UCSD-AML1 (cell line): ENCODE measurements at regions not wholly inside any gene's neighbourhood (a gene's known extent, or its start where the extent isn't known, plus 50 kb on each side); places are given as distances from the start of the nearest gene placed in this dataset.
"Not testable (repeated sequence)": the region's sequence is repeated elsewhere in the genome, so short reads cannot be mapped to it uniquely, and the experiment has no call there.

ENCODE experiments used
- DNase-seq: peaks from one replicate; lab custom pipeline; 2025; ENCODE audit not compliant: unreplicated experiment; lab: John Stamatoyannopoulos, UW

GRCh38 chr12:111249018-111249370, 119.9 kb downstream of the PHETA1 start:
- no peak for DNase-seq

DNA sequence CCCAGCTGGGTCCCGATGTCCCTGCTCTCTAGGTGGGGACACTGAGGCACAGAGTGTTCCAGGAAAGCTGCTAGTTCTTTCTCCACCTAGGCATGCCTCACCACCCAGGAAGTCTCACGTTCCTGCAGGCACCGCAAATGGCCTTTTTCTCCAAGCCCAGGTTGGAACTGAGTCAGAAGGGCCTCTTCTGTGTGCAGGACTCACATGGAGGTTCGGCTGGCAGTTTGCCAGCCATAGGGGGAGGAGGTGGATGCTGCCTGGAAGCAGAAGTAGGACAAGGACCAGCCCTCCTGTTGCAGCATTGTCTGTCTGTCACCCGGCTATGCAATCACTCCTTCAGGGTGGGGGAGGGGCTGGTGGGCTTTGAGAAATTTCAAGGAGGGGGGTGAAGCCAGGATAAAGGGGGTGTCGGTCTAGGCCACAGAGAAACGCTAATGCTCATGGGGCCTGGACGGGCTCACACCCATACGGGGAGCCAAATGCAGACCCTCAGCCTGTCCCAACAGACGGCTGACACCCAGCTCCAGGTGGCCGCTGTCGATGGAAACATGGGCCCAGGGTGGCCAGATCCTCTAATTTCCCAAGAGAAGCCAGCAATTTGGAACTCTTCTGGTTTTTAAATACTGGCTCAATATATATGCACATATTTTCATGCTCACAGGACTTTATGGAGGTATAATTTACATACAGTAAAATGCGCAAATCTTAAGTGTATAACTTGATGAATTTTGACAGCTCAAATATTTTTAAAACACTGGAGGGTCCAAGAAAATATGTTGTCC, 120.5 kb downstream of the PHETA1 start:
- DNase-seq = no peak

DNA sequence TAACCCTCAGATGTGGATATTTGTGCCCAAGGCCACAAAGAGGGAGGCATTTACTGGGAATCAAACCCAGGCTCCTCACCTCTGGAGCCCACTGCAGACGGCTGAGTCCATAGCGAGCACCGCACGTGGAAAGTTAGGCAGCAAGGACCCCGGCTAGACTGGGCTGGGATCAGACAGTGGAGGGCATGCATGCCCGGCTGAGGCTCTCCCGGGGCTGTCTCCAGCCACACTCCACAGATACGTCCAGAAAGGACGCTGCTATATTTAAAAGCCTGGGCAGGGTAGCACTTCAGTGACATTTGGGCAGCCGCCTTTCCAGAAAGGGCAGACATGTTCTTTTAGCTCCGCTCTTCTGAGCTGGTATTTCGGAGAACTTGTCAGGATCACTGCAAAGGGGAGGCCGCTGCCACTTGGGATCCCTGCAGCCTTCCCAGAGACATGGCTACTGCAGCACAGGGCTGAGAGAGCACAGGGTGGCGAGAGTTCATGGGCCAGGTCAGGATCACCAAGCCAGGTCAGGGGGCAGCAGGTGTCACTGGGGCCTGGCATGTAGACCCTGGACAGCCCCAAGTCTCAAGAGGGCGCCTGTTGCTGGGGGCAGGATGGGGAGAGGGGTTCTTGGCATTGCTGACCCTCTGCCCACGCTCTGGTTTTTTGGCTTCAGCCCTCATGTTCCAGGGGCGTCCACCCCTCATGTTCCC, 121.7 kb downstream of the PHETA1 start:
- no peak for DNase-seq

DNA sequence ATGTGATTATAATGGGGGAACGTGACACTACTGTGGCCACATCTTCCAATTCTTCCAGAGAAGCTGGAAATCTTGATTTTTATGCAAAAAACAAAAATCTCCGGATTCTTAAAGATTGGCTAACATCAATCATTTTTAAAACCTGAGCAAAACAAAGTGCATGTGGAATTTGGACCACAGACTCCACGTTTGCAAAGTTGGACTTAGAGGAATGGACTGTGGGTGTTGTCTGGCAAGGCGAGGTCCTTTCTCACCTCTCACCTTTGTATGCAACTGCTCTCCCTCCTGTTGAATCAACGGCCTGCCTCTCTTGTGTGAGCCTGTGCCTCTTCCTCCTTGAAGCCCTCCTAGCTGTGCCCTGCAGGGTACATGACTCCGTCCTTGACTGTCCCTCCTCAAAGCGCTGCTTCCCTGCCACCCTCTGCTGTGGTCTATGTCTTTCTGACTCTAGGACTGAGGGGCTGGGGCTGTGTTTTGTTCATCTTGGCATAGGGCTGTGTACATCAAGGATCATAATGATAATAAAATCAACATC, 122.4 kb downstream of the PHETA1 start:
- no peak for DNase-seq

DNA sequence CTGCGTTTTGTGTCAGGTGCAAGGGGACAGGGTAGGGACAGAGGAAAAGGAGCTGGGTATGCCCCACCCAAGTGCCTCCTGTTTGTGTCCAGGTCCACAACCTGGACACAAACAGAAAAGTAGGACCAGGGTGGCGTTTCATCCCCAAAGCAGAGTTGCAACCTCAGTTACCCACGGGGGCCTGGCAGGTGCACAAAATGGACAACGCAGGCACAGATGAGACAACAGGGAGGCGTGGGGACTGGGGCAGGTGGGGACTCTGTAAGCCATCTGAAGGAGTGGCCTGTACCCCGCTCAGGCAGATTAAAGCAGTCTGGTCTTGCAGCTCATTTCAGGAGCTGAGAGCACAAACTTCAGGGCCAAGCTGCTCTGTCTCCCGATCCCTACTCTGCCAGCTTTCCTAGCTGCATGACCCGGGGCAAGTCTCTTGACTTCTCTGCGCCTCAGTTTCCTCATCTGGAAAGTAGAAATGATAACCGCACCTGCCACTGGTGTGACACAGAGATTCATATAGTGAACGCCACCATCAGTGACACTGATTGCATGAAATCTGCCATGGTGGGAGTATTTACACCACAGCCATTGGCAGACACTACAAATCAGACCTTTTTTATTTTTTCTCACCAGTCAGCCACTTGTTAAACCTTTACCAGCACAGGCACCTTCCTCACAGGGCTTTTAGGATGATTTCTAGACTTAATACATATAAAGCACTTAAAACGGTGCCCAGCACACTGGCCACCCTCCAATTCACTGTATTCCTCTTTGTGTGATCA, 123.0 kb downstream of the PHETA1 start:
- DNase-seq = no peak

GRCh38 chr12:111244673-111245072, 124.2 kb downstream of the PHETA1 start:
- DNase-seq = no peak

GRCh38 chr12:111242817-111243216, 126.1 kb downstream of the PHETA1 start:
- not testable (repeated sequence) for DNase-seq

DNA sequence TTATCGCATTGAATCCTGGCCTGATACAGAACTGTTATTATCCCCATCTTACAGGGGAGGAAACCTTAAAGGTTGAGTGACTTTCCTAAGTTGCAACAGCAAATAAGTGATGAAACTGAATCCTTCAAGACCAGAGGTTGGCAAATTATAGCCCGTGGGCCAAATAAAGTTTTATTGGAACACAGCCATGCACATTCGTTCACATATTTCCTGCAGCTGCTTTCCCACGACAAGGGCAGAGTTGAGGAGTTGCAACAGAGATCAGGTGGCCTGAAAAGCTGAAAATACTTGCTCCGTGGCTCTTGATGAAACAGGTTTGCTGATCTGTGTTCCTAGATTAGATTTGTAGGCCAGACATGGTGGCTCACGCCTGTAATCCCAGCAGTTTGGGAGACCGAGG, 126.7 kb downstream of the PHETA1 start:
- DNase-seq = no peak

DNA sequence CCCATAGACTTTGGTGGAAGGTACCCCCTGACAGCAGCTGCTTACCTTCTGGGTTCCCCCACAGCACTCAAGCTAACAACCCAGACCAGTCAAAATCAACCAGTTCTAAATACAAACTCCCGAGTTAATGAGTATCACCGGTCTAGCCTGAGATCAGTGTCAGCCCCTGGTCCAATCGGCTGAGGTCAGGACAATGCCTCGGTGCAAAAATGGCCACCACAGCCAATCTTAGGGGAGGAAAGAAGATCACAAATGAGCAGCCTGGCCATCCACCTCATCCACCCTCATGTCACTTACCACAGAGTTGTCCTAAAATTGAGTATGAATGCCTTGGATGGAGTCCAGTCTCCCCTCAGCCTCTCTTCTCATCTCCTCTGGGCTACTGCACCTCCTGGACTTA, 128.5 kb downstream of the PHETA1 start:
- no peak for DNase-seq

- DNase-seq = no peak
Observed at GRCh38 chr12:111239235-111239634, 129.7 kb downstream of the PHETA1 start.

DNA sequence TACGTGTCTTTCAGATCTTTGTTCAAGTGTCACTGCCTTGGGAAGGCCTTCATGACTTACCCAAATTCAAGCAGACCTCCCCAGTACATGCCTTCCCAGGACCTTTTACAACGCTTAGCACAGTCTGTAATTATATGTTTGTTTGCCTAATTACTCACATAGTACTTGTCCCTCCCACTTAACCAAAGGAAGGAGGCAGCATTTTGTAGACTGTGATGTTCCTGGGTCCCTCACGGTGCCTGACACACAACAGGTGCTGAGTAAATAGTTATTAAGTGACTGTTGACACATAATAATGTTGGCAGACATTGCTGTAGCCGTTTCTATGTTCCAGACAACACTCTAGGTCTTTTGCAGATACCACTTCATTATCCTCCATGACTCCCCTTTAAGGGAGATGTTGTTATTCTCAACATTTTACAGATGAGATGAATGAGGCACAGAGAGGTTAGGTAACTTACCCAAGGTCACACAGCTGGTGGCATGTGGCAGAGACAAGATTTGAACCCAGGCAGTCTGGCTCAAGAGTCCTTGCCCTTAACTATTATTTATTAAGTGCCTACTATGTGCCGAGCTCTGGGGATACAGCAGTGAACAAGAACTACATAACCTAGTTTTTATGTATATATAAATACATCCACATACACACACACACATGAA, 130.7 kb downstream of the PHETA1 start:
- DNase-seq = no peak

GRCh38 chr12:111234491-111234890, 134.4 kb downstream of the PHETA1 start:
- not testable (repeated sequence) for DNase-seq

- no peak for DNase-seq
Observed at GRCh38 chr12:111233786-111234185, 135.1 kb downstream of the PHETA1 start.

DNA sequence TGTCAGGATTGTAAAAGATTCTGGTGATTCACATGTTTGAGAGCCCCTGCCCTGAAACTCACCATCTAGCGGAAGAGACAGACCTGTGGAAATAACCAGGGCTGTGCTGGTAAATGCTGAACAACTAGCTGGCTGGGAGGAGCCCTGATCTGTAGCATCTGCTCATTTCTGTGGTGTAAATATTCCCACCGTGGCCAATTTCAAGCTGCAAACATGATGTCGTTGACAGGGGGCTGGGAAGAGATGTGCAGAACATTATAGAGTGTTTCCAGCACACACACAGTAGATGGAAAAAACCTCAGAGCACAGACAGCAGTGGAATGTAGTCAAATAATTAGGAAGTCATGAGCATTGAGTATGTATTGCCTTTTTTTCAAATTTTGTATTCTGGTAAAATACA, 138.2 kb downstream of the PHETA1 start:
- no peak for DNase-seq

DNA sequence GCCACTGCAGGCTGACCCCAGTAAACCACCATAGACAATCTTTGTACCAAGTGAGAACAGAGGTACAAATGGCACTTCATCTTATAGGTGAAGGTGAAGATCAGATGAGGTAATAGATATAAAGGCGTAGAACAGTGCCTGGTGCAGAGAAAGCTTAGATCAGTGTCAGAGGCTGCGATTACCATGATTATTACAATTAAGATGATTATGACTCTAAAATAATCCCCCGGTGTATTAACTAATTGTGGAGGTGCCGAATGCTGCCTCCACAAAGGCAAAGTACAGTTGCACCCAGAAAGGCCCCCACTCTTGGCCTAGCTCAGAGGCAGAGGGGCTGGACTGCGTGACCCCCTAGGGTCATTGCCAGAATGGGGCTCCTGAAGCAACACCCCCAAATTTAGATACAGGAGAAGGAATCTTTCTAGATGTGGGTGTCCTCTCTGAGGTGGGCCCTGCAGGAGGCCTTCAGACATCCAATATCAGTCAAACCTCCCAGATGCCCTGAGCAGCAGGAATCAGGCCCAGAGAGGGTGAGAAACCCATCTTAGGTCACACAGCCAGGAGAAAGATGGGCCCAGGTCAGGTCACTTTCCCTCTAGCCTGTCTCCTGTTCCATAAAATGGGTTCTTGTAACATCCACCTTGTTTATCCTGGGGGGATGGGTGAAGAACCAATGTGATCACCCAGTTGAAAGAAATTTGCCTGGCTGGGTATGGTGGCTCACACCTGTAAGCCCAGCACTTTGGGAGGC, 139.8 kb downstream of the PHETA1 start:
- no peak for DNase-seq

- no peak for DNase-seq
Observed at GRCh38 chr12:111227476-111228420, 141.1 kb downstream of the PHETA1 start.

- no peak for DNase-seq
Observed at GRCh38 chr12:111226680-111227079, 142.2 kb downstream of the PHETA1 start.

GRCh38 chr12:111225307-111225706, 143.6 kb downstream of the PHETA1 start:
- DNase-seq = no peak
